ENCODE measurements at regions not wholly inside any gene's neighbourhood (a gene's known extent, or its start where the extent isn't known, plus 50 kb on each side); places are given as distances from the start of the nearest gene placed in this dataset.
A peak's percentile ranks its signal among the peaks of the same experiment; 100 is the strongest.

DNA sequence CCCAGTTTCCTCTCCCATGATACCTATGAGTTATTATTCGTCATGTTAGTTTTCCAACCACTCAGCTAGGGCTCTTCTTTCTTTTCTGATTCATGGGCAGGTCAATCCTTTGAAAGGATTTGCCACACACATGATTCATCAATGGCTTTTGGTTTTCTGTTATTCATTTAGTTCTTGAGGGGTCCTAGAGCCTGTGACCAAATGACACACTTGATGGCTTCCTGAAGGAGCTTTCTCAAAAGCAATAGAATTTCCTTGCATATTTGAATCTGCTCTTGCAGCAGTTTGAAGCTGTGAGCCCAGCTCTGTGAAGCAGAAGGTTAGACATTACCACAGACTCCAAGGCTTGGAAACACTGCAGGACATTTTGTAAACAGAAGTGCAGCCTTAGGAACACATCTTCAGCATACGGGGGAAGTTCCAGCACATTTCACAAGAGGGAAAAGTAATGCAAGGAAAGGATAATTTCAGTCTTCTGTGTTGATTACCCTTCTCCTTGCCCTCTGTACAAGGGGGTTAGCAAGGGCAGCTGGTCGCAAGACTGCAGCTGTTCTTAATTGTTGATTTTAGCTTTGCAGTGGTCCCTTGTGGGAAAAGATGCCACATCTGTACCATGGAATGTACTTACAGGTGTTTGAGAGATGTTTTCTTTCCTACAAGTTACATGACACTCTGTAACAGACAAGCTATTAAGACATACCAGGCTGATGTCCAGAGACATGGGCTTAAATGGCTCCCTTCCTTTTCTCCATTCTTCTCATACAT, 338.6 kb downstream of the KCNRG start:
- H3K4me3 ChIP-seq (ENCODE audit: low read depth in 1 of 2, low read length in 2 of 2): no peak overlapping the region
- no peaks in the 10 kb centered on the region for H3K36me3 ChIP-seq (ENCODE audit: insufficient read depth, low read length)
- peaks cover 29% of the 10 kb centered on the region for H3K4me1 ChIP-seq (ENCODE audit: insufficient read depth, low read length)
- no peaks in the 10 kb centered on the region for H3K9me3 ChIP-seq (ENCODE audit: low read length)
- H3K9ac ChIP-seq (ENCODE audit: low read length): no peak overlapping the region
- H3K27ac ChIP-seq (ENCODE audit: low read depth, low read length): no peak overlapping the region
- no peaks in the 10 kb centered on the region for H3K27me3 ChIP-seq (ENCODE audit: control insufficient read depth in 1 of 2, insufficient read depth in 2 of 2, low read length in 2 of 2)

DNA sequence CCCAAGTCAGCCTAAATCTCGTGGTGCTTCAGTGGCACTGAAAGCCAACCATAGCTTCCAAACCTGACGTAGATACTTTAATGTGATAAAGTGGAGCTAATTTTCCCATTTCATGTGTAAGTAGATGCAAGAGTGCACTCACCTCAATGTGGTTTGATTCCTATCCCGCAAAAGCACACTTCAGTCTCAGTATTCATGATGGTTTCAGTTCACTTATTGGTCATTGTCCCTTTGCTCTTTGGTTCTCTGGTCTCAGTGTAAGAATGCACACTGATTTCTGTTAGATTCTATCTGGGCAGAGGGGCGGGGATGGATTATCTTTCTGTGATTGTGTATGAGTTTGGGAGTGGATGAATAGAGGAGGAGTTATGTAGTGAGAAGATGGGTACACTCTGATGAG, 340.6 kb downstream of the KCNRG start:
- H3K27me3 ChIP-seq (ENCODE audit: control insufficient read depth in 1 of 2, insufficient read depth in 2 of 2, low read length in 2 of 2): no peaks in the 10 kb centered on the region
- H3K4me3 ChIP-seq (ENCODE audit: low read depth in 1 of 2, low read length in 2 of 2): no peak overlapping the region
- peaks cover 37% of the 10 kb centered on the region for H3K4me1 ChIP-seq (ENCODE audit: insufficient read depth, low read length)
- no peaks in the 10 kb centered on the region for H3K36me3 ChIP-seq (ENCODE audit: insufficient read depth, low read length)
- no peaks in the 10 kb centered on the region for H3K9me3 ChIP-seq (ENCODE audit: low read length)
- no peak overlapping the region for H3K9ac ChIP-seq (ENCODE audit: low read length)
- no peak overlapping the region for H3K27ac ChIP-seq (ENCODE audit: low read depth, low read length)

DNA sequence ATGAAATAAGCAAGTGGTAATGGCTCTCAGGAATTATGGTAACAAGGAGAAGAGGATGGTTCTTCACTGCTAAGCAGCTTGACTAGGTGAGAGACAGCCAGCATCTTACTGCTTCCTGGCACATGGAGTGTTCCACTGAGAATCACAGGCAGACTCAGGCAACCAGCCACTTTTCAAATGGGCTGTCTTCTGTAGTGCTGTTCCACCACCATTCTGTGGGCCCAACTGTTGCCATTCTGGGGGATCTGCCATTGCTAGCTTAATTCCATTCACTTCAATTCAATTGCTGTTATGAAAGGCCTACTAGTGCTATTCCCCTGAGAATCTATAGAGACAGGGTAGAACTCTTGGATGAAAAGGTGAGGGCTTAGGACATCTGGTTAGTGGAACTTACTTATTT, 341.9 kb downstream of the KCNRG start:
- peak overlapping the region; percentile 5 for H3K27ac ChIP-seq (ENCODE audit: low read depth, low read length)
- H3K9ac ChIP-seq (ENCODE audit: low read length): no peak overlapping the region
- H3K36me3 ChIP-seq (ENCODE audit: insufficient read depth, low read length): no peaks in the 10 kb centered on the region
- H3K27me3 ChIP-seq (ENCODE audit: control insufficient read depth in 1 of 2, insufficient read depth in 2 of 2, low read length in 2 of 2): no peaks in the 10 kb centered on the region
- no peak overlapping the region for H3K4me3 ChIP-seq (ENCODE audit: low read depth in 1 of 2, low read length in 2 of 2)
- no peaks in the 10 kb centered on the region for H3K9me3 ChIP-seq (ENCODE audit: low read length)
- peaks cover 37% of the 10 kb centered on the region for H3K4me1 ChIP-seq (ENCODE audit: insufficient read depth, low read length)

GRCh38 chr13:50357586-50358118, 342.4 kb downstream of the KCNRG start:
- H3K9me3 ChIP-seq (ENCODE audit: low read length): no peaks in the 10 kb centered on the region
- H3K4me3 ChIP-seq (ENCODE audit: low read depth in 1 of 2, low read length in 2 of 2): no peak overlapping the region
- peaks cover 37% of the 10 kb centered on the region for H3K4me1 ChIP-seq (ENCODE audit: insufficient read depth, low read length)
- no peaks in the 10 kb centered on the region for H3K27me3 ChIP-seq (ENCODE audit: control insufficient read depth in 1 of 2, insufficient read depth in 2 of 2, low read length in 2 of 2)
- H3K9ac ChIP-seq (ENCODE audit: low read length): no peak overlapping the region
- no peaks in the 10 kb centered on the region for H3K36me3 ChIP-seq (ENCODE audit: insufficient read depth, low read length)
- H3K27ac ChIP-seq (ENCODE audit: low read depth, low read length): peak overlapping the region; percentile 5

GRCh38 chr13:50358231-50359040, 343.2 kb downstream of the KCNRG start:
- H3K9ac ChIP-seq (ENCODE audit: low read length): no peak overlapping the region
- H3K27ac ChIP-seq (ENCODE audit: low read depth, low read length): peak overlapping the region; percentile 64
- H3K27me3 ChIP-seq (ENCODE audit: control insufficient read depth in 1 of 2, insufficient read depth in 2 of 2, low read length in 2 of 2): no peaks in the 10 kb centered on the region
- H3K36me3 ChIP-seq (ENCODE audit: insufficient read depth, low read length): no peaks in the 10 kb centered on the region
- peaks cover 37% of the 10 kb centered on the region for H3K4me1 ChIP-seq (ENCODE audit: insufficient read depth, low read length)
- H3K9me3 ChIP-seq (ENCODE audit: low read length): no peaks in the 10 kb centered on the region
- H3K4me3 ChIP-seq (ENCODE audit: low read depth in 1 of 2, low read length in 2 of 2): no peak overlapping the region

GRCh38 chr13:50359041-50359367, 343.8 kb downstream of the KCNRG start:
- H3K9ac ChIP-seq (ENCODE audit: low read length): no peak overlapping the region
- no peaks in the 10 kb centered on the region for H3K27me3 ChIP-seq (ENCODE audit: control insufficient read depth in 1 of 2, insufficient read depth in 2 of 2, low read length in 2 of 2)
- H3K27ac ChIP-seq (ENCODE audit: low read depth, low read length): no peak overlapping the region
- H3K36me3 ChIP-seq (ENCODE audit: insufficient read depth, low read length): no peaks in the 10 kb centered on the region
- peaks cover 31% of the 10 kb centered on the region for H3K4me1 ChIP-seq (ENCODE audit: insufficient read depth, low read length)
- H3K9me3 ChIP-seq (ENCODE audit: low read length): no peaks in the 10 kb centered on the region
- no peak overlapping the region for H3K4me3 ChIP-seq (ENCODE audit: low read depth in 1 of 2, low read length in 2 of 2)

- H3K27ac ChIP-seq (ENCODE audit: low read depth, low read length): no peak overlapping the region
- H3K4me3 ChIP-seq (ENCODE audit: low read depth in 1 of 2, low read length in 2 of 2): no peak overlapping the region
- peaks cover 28% of the 10 kb centered on the region for H3K4me1 ChIP-seq (ENCODE audit: insufficient read depth, low read length)
- H3K9me3 ChIP-seq (ENCODE audit: low read length): no peaks in the 10 kb centered on the region
- no peaks in the 10 kb centered on the region for H3K27me3 ChIP-seq (ENCODE audit: control insufficient read depth in 1 of 2, insufficient read depth in 2 of 2, low read length in 2 of 2)
- H3K36me3 ChIP-seq (ENCODE audit: insufficient read depth, low read length): no peaks in the 10 kb centered on the region
- no peak overlapping the region for H3K9ac ChIP-seq (ENCODE audit: low read length)
Observed at GRCh38 chr13:50359779-50360178, 344.5 kb downstream of the KCNRG start.

GRCh38 chr13:50360637-50361036, 345.4 kb downstream of the KCNRG start:
- no peak overlapping the region for H3K27ac ChIP-seq (ENCODE audit: low read depth, low read length)
- no peak overlapping the region for H3K4me3 ChIP-seq (ENCODE audit: low read depth in 1 of 2, low read length in 2 of 2)
- no peaks in the 10 kb centered on the region for H3K27me3 ChIP-seq (ENCODE audit: control insufficient read depth in 1 of 2, insufficient read depth in 2 of 2, low read length in 2 of 2)
- H3K9ac ChIP-seq (ENCODE audit: low read length): no peak overlapping the region
- H3K36me3 ChIP-seq (ENCODE audit: insufficient read depth, low read length): no peaks in the 10 kb centered on the region
- H3K9me3 ChIP-seq (ENCODE audit: low read length): no peaks in the 10 kb centered on the region
- peaks cover 28% of the 10 kb centered on the region for H3K4me1 ChIP-seq (ENCODE audit: insufficient read depth, low read length)

DNA sequence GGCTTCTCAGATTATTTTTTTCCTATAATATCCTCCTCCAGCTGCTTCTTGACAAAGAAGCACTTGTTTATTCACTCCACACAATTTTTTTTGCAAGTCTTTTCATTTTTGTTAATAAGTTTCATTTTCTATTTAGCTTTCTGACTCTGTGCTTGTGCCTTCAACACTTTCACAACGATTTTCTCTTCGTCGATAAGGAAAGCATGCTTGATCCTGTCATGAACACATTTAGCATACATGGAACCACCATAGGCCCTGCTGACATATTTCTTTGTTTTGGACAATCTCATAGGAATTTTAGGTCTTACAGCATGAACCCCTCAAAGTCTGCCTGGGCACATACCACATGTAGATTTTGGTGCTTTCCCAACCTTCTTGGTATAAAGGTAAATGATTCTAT, 346.0 kb downstream of the KCNRG start:
- H3K36me3 ChIP-seq (ENCODE audit: insufficient read depth, low read length): no peaks in the 10 kb centered on the region
- no peak overlapping the region for H3K27ac ChIP-seq (ENCODE audit: low read depth, low read length)
- H3K27me3 ChIP-seq (ENCODE audit: control insufficient read depth in 1 of 2, insufficient read depth in 2 of 2, low read length in 2 of 2): no peaks in the 10 kb centered on the region
- H3K9ac ChIP-seq (ENCODE audit: low read length): no peak overlapping the region
- H3K4me3 ChIP-seq (ENCODE audit: low read depth in 1 of 2, low read length in 2 of 2): no peak overlapping the region
- peaks cover 28% of the 10 kb centered on the region for H3K4me1 ChIP-seq (ENCODE audit: insufficient read depth, low read length)
- H3K9me3 ChIP-seq (ENCODE audit: low read length): no peaks in the 10 kb centered on the region

DNA sequence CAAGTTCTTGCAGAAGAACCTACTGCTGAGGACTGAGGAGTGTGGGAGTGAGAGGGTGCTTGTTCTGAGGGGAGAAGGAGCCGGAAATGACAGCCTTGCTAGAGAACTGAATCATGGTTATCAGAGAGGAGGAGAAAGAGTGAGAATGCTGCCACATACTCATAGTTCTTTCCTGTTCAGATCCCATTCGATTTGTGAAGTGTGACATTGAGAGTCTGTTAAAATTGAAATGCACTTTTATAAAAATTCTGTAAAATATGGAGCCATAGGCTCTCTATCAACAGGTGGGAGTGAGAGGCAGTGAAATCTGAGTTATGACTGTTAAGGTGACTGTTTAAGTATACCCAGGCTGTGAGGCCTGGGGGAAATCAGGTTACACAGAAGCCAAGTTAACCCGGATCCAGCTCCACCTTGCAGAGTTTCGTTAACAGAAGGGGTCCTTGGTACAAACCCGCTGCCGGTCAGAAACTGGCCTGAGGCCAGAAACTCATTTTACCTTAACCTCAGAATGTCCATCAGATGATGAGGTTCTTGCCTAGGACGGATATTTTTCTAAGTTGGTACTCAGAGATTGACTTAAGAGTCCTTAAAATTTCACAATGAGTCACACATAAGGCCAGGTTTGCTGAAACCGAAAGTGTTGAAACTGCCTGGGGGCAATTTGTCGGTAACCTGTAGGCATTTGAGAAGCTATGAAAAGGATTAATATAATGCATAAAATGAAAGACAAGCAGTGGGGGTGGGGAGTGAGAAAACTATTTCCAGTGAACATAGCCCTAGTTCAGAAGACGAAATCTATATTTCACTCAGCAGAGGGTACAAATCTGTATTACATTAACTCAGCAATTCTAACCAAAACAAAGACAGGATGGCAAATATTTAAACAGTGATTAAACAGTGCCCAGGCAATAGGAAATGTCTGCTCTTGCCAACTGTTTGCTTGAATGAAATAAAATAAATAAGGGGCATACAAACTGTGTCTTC, 350.5 kb downstream of the KCNRG start:
- no peak overlapping the region for H3K4me3 ChIP-seq (ENCODE audit: low read depth in 1 of 2, low read length in 2 of 2)
- H3K27me3 ChIP-seq (ENCODE audit: control insufficient read depth in 1 of 2, insufficient read depth in 2 of 2, low read length in 2 of 2): no peaks in the 10 kb centered on the region
- no peaks in the 10 kb centered on the region for H3K9me3 ChIP-seq (ENCODE audit: low read length)
- no peaks in the 10 kb centered on the region for H3K36me3 ChIP-seq (ENCODE audit: insufficient read depth, low read length)
- no peak overlapping the region for H3K27ac ChIP-seq (ENCODE audit: low read depth, low read length)
- H3K9ac ChIP-seq (ENCODE audit: low read length): no peak overlapping the region
- no peaks in the 10 kb centered on the region for H3K4me1 ChIP-seq (ENCODE audit: insufficient read depth, low read length)

Data from muscle layer of colon (tissue), 2 donors.